ENCODE measurements at regions not wholly inside any gene's neighbourhood (a gene's known extent, or its start where the extent isn't known, plus 50 kb on each side); places are given as distances from the start of the nearest gene placed in this dataset.

DNA sequence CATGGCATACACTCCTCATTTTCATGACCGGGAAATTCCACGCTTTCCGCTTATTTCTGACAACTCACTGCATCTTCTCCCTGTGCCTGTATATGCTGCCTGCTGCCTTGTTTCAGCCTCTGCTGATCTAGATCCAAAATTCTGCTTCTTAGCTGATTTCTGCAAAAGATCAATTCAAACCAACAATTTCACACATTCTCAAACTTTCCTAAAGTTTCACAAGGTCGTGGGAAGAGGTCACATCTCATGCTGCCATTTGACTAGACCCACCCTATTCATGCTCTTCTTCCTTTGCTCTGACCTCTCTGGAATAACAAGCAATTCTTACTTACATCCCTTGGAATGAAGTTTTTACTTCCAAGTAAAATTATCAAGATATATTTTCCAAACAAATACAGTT, 84.5 kb downstream of the TMEM167A start:
- ChIA-PET POLR2A (ENCODE audit: partially characterized antibody) (no interaction called here), CTCF (ENCODE audit: partially characterized antibody) (no interaction called here)
- Histone ChIP-seq H3K14ac (ENCODE audit: insufficient read length) (no peak overlapping the region), H3K4me1 (replicated peaks in 1 of 4; ENCODE audit: control insufficient read depth in 3 of 4, insufficient read depth in 4 of 4, low read length in 3 of 4) (0 out of 7 replicates have a peak, but pooled peaks cover 0 to 2% (median 0%) of the 10 kb centered on the region in 4 experiments), H4K5ac (ENCODE audit: insufficient read length, low read depth, low read length) (no peak overlapping the region), H3K9me3 (ENCODE audit: insufficient read depth in 2 of 2, low read depth in 1 of 2, low read length in 1 of 2) (no peaks in the 10 kb centered on the region), H4K20me1 (replicated peaks in 1 of 2; ENCODE audit: control insufficient read depth in 1 of 2, insufficient read depth in 2 of 2, low read length in 2 of 2) (no peaks in the 10 kb centered on the region), H3K4ac (replicated peaks; ENCODE audit: insufficient read length, low read depth, low read length) (no peak overlapping the region), H3K4me2 (ENCODE audit: insufficient read depth in 1 of 2, low read depth in 2 of 2, low read length in 2 of 2) (no peak overlapping the region), H4K8ac (ENCODE audit: extremely low read depth, insufficient read depth, low read length) (no peak overlapping the region), H2BK15ac (ENCODE audit: low read length) (no peak overlapping the region), H2BK5ac (ENCODE audit: low read depth, low read length) (no peak overlapping the region), H3K27me3 (replicated peaks in 1 of 4; ENCODE audit: control insufficient read depth in 3 of 4, extremely low read depth in 1 of 4, insufficient read depth in 3 of 4, low read length in 3 of 4) (no peaks in the 10 kb centered on the region), H2BK20ac (ENCODE audit: low read length) (no peak overlapping the region), H3K9ac (replicated peaks in 1 of 4; ENCODE audit: extremely low read depth in 1 of 4, low read depth in 3 of 4, low read length in 3 of 4) (no peak overlapping the region), H3K79me2 (ENCODE audit: control insufficient read depth in 1 of 2, insufficient read depth in 2 of 2, low read length in 2 of 2) (no peaks in the 10 kb centered on the region), H3K56ac (replicated peaks; ENCODE audit: insufficient read length, low read depth, low read length) (no peak overlapping the region), H3K23me2 (ENCODE audit: low read depth, low read length) (no peaks in the 10 kb centered on the region), H3K79me1 (ENCODE audit: low read depth, low read length) (no peaks in the 10 kb centered on the region), H2AK5ac (ENCODE audit: low read depth, low read length) (no peak overlapping the region), H2BK120ac (replicated peaks; ENCODE audit: low read depth, low read length) (no peak overlapping the region), H3K36me3 (ENCODE audit: control insufficient read depth in 2 of 4, insufficient read depth in 4 of 4, low read length in 3 of 4) (no peaks in the 10 kb centered on the region), H3K18ac (ENCODE audit: extremely low read depth, low read length) (no peak overlapping the region), H4K91ac (replicated peaks; ENCODE audit: insufficient read length, low read length) (no peak overlapping the region), H2AFZ (ENCODE audit: low read length) (no peak overlapping the region), H3K4me3 (ENCODE audit: extremely low read depth in 1 of 4, insufficient read depth in 2 of 4, low read depth in 3 of 4, low read length in 4 of 4) (no peak overlapping the region), H3K27ac (ENCODE audit: low read depth, low read length) (no peak overlapping the region), H2BK12ac (ENCODE audit: low read depth, low read length) (no peak overlapping the region), H3K23ac (ENCODE audit: insufficient read length) (no peak overlapping the region)
- WGBS, 2 experiments (ENCODE audit: extremely low coverage in 1 of 2, insufficient coverage in 1 of 2, insufficient read length in 1 of 2, insufficient replicate concordance in 2 of 2, low coverage in 1 of 2, low lambda C conversion rate in 2 of 2, missing lambda C conversion rate in 1 of 2), result 93% methylated on average over 4 of the region's 4 CpGs; no CpG with 5 or more reads in 1 of the 2 experiments
- FAIRE-seq (no peak), DNase-seq (ENCODE audit: low read depth in 1 of 2, low spot score in 2 of 2) (no peak)
- TF ChIP-seq SIX5 (IDR thresholded peaks at IDR 0.05; ENCODE audit: low read depth, low read length), result no peak
- no peak for TF ChIP-seq BRCA1 (IDR thresholded peaks at IDR 0.05; ENCODE audit: low read depth, low read length)
- no peak for TF ChIP-seq TAF7 (optimal IDR thresholded peaks at IDR 0.05; ENCODE audit: borderline replicate concordance, low read depth, low read length)
- no peak for TF ChIP-seq RBBP5 (IDR thresholded peaks at IDR 0.05; ENCODE audit: borderline replicate concordance, low read depth, low read length)
- TF ChIP-seq SUZ12 (IDR thresholded peaks at IDR 0.05; ENCODE audit: low read length), result no peak
- TF ChIP-seq NANOG (IDR thresholded peaks at IDR 0.05; ENCODE audit: insufficient read depth, low read depth, low read length, poor library complexity, severe bottlenecking), result no peak

Measured in H1 (cell line).